ENCODE measurements at regions not wholly inside any gene's neighbourhood (a gene's known extent, or its start where the extent isn't known, plus 50 kb on each side); places are given as distances from the start of the nearest gene placed in this dataset.
"Not testable (repeated sequence)": the region's sequence is repeated elsewhere in the genome, so short reads cannot be mapped to it uniquely, and the experiment has no call there.

- peaks cover 6% of the 10 kb centered on the region for H3K27me3 Mint-ChIP-seq
- H3K4me3 Mint-ChIP-seq: no peak overlapping the region
- no peak overlapping the region for H3K27ac Mint-ChIP-seq
- ChIA-PET POLR2A (no interaction called here), CTCF (no interaction called here)
- no peaks in the 10 kb centered on the region for H3K4me1 Mint-ChIP-seq
- no peaks in the 10 kb centered on the region for H3K36me3 Mint-ChIP-seq (ENCODE audit: low read depth)
- H3K9me3 Mint-ChIP-seq: no peaks in the 10 kb centered on the region
- DNase-seq: no peak
Measured at GRCh38 chr2:63735263-63735662, 106.4 kb upstream of the UGP2 start.

GRCh38 chr2:63735931-63736330 is 105.8 kb upstream of the UGP2 start:
- Mint-ChIP-seq H3K36me3 (ENCODE audit: low read depth) (no peaks in the 10 kb centered on the region), H3K4me3 (no peak overlapping the region), H3K27ac (no peak overlapping the region), H3K9me3 (no peaks in the 10 kb centered on the region), H3K4me1 (no peaks in the 10 kb centered on the region), H3K27me3 (peaks cover 4% of the 10 kb centered on the region)
- no peak for DNase-seq
- ChIA-PET CTCF (no interaction called here), POLR2A (no interaction called here)

GRCh38 chr2:63736354-63736753 is 105.3 kb upstream of the UGP2 start:
- Mint-ChIP-seq H3K36me3 (ENCODE audit: low read depth) (no peaks in the 10 kb centered on the region), H3K4me1 (no peaks in the 10 kb centered on the region), H3K27me3 (peaks cover 4% of the 10 kb centered on the region), H3K27ac (no peak overlapping the region), H3K4me3 (no peak overlapping the region), H3K9me3 (no peaks in the 10 kb centered on the region)
- POLR2A ChIA-PET: no interaction called here
- DNase-seq: no peak
- CTCF ChIA-PET: no interaction called here

- Mint-ChIP-seq H3K9me3 (no peaks in the 10 kb centered on the region), H3K27ac (no peak overlapping the region), H3K36me3 (ENCODE audit: low read depth) (no peaks in the 10 kb centered on the region), H3K4me3 (no peak overlapping the region), H3K27me3 (peaks cover 5% of the 10 kb centered on the region), H3K4me1 (no peaks in the 10 kb centered on the region)
- ChIA-PET CTCF (no interaction called here), POLR2A (no interaction called here)
- no peak for DNase-seq
Measured at GRCh38 chr2:63737081-63737751, 104.5 kb upstream of the UGP2 start.

GRCh38 chr2:63738019-63738418 is 103.7 kb upstream of the UGP2 start:
- H3K4me1 Mint-ChIP-seq: no peaks in the 10 kb centered on the region
- POLR2A ChIA-PET: no interaction called here
- CTCF ChIA-PET: no interaction called here

GRCh38 chr2:63739180-63739579 is 102.5 kb upstream of the UGP2 start:
- H3K4me3 Mint-ChIP-seq; H3K4me1 Mint-ChIP-seq; POLR2A ChIA-PET; CTCF ChIA-PET; H3K36me3 Mint-ChIP-seq (ENCODE audit: low read depth); H3K9me3 Mint-ChIP-seq; H3K27me3 Mint-ChIP-seq; H3K27ac Mint-ChIP-seq; DNase-seq: not testable (repeated sequence)

More at GRCh38 chr2:63738019-63738418, 103.7 kb upstream of the UGP2 start:
- H3K9me3 Mint-ChIP-seq: no peaks in the 10 kb centered on the region
- no peak overlapping the region for H3K27ac Mint-ChIP-seq
- no peak for DNase-seq
- H3K27me3 Mint-ChIP-seq: peaks cover 5% of the 10 kb centered on the region
- no peak overlapping the region for H3K4me3 Mint-ChIP-seq
- H3K36me3 Mint-ChIP-seq (ENCODE audit: low read depth): no peaks in the 10 kb centered on the region

GRCh38 chr2:63740020-63740419 is 101.7 kb upstream of the UGP2 start:
- Mint-ChIP-seq H3K27me3 (peaks cover 2% of the 10 kb centered on the region), H3K9me3 (no peaks in the 10 kb centered on the region)
- POLR2A ChIA-PET: no interaction called here

GRCh38 chr2:63740943-63741342 is 100.8 kb upstream of the UGP2 start:
- Mint-ChIP-seq H3K36me3 (ENCODE audit: low read depth) (no peaks in the 10 kb centered on the region), H3K4me3 (no peak overlapping the region), H3K27ac (no peak overlapping the region), H3K4me1 (no peaks in the 10 kb centered on the region), H3K9me3 (no peaks in the 10 kb centered on the region), H3K27me3 (peaks cover 2% of the 10 kb centered on the region)
- DNase-seq: no peak
- ChIA-PET POLR2A (no interaction called here), CTCF (interaction anchor here (1.2 to 1.4 kb wide), 2 partner anchors 9 to 42 kb away, joined by 4 to 6 read pairs; no protein-coding TSS in a partner anchor)

More at GRCh38 chr2:63740020-63740419, 101.7 kb upstream of the UGP2 start:
- Mint-ChIP-seq H3K27ac (no peak overlapping the region), H3K36me3 (ENCODE audit: low read depth) (no peaks in the 10 kb centered on the region), H3K4me3 (no peak overlapping the region), H3K4me1 (no peaks in the 10 kb centered on the region)
- no peak for DNase-seq
- CTCF ChIA-PET: no interaction called here

- CTCF ChIA-PET: interaction anchor here (1.4 kb wide), 1 partner anchor 41 kb away, joined by 4 read pairs; no protein-coding TSS in a partner anchor
- peaks cover 4% of the 10 kb centered on the region for H3K27me3 Mint-ChIP-seq
- H3K36me3 Mint-ChIP-seq (ENCODE audit: low read depth): no peaks in the 10 kb centered on the region
- H3K4me1 Mint-ChIP-seq: no peaks in the 10 kb centered on the region
- H3K9me3 Mint-ChIP-seq: peaks cover 2% of the 10 kb centered on the region
- no peak overlapping the region for H3K27ac Mint-ChIP-seq
- POLR2A ChIA-PET: no interaction called here
- H3K4me3 Mint-ChIP-seq: no peak overlapping the region
- DNase-seq: no peak
Measured at GRCh38 chr2:63741884-63742579, 99.7 kb upstream of the UGP2 start.

- H3K36me3 Mint-ChIP-seq (ENCODE audit: low read depth): no peaks in the 10 kb centered on the region
- no peak for DNase-seq
- H3K4me1 Mint-ChIP-seq: no peaks in the 10 kb centered on the region
- peaks cover 4% of the 10 kb centered on the region for H3K27me3 Mint-ChIP-seq
- no peak overlapping the region for H3K4me3 Mint-ChIP-seq
- peaks cover 2% of the 10 kb centered on the region for H3K9me3 Mint-ChIP-seq
- no peak overlapping the region for H3K27ac Mint-ChIP-seq
- CTCF ChIA-PET: no interaction called here
- POLR2A ChIA-PET: no interaction called here
Measured at GRCh38 chr2:63742580-63742976, 99.1 kb upstream of the UGP2 start.

GRCh38 chr2:63743170-63743981 is 98.3 kb upstream of the UGP2 start:
- Mint-ChIP-seq H3K36me3 (ENCODE audit: low read depth) (no peaks in the 10 kb centered on the region), H3K4me1 (no peaks in the 10 kb centered on the region), H3K9me3 (peaks cover 2% of the 10 kb centered on the region), H3K4me3 (no peak overlapping the region), H3K27me3 (peaks cover 4% of the 10 kb centered on the region), H3K27ac (no peak overlapping the region)
- DNase-seq: no peak
- ChIA-PET CTCF (no interaction called here), POLR2A (no interaction called here)

- no peak overlapping the region for H3K27ac Mint-ChIP-seq
- H3K36me3 Mint-ChIP-seq (ENCODE audit: low read depth): no peaks in the 10 kb centered on the region
- H3K4me3 Mint-ChIP-seq: no peak overlapping the region
- POLR2A ChIA-PET: no interaction called here
- H3K4me1 Mint-ChIP-seq: no peaks in the 10 kb centered on the region
- CTCF ChIA-PET: no interaction called here
- H3K27me3 Mint-ChIP-seq: peaks cover 12% of the 10 kb centered on the region
- peaks cover 2% of the 10 kb centered on the region for H3K9me3 Mint-ChIP-seq
- no peak for DNase-seq
Measured at GRCh38 chr2:63743982-63744966, 97.4 kb upstream of the UGP2 start.
